ENCODE measurements at regions not wholly inside any gene's neighbourhood (a gene's known extent, or its start where the extent isn't known, plus 50 kb on each side); places are given as distances from the start of the nearest gene placed in this dataset.

- TF ChIP-seq KDM5A (IDR thresholded peaks at IDR 0.05) (no peak), POLR2A (IDR thresholded peaks at IDR 0.05; ENCODE audit: low read length) (no peak), TFCP2L1 (CRISPR knock-in tag; IDR thresholded peaks at IDR 0.05) (no peak), NR3C1 (IDR thresholded peaks at IDR 0.05) (no peak), JUNB (IDR thresholded peaks at IDR 0.05) (no peak)
- TF ChIP-seq, protein P1, sequence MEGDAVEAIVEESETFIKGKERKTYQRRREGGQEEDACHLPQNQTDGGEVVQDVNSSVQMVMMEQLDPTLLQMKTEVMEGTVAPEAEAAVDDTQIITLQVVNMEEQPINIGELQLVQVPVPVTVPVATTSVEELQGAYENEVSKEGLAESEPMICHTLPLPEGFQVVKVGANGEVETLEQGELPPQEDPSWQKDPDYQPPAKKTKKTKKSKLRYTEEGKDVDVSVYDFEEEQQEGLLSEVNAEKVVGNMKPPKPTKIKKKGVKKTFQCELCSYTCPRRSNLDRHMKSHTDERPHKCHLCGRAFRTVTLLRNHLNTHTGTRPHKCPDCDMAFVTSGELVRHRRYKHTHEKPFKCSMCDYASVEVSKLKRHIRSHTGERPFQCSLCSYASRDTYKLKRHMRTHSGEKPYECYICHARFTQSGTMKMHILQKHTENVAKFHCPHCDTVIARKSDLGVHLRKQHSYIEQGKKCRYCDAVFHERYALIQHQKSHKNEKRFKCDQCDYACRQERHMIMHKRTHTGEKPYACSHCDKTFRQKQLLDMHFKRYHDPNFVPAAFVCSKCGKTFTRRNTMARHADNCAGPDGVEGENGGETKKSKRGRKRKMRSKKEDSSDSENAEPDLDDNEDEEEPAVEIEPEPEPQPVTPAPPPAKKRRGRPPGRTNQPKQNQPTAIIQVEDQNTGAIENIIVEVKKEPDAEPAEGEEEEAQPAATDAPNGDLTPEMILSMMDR (IDR thresholded peaks at IDR 0.05): no peak
Measured at GRCh38 chr3:64422192-64422591, 196.9 kb upstream of the PRICKLE2 start.
